Stimulated activated naive CD8-positive, alpha-beta T cell treated with anti-CD3 and anti-CD28 coated beads, Interleukin-15, amount 100 ng/mL, for 72 hours (primary cell): ENCODE measurements at regions not wholly inside any gene's neighbourhood (a gene's known extent, or its start where the extent isn't known, plus 50 kb on each side); places are given as distances from the start of the nearest gene placed in this dataset.

Experiments
- ATAC-seq: fragments of 150-1000 bp; cut with Tn5 transposase; 2 replicates; pipeline ENCODE4 v1.10.0; 2021; ENCODE audit warnings: mild to moderate bottlenecking, moderate library complexity
- DNase-seq, 2 donors: peaks; one replicate each; pipeline ENCODE4 v3.0.0; 2021 to 2022
- H3K27ac Mint-ChIP-seq, 2 donors: one replicate each; pipeline ENCODE4 v1.8.0; 2022; ENCODE audit warnings: mild to moderate bottlenecking in 2 of 2, mixed read lengths in 2 of 2, moderate library complexity in 2 of 2
- H3K27me3 Mint-ChIP-seq: one replicate; pipeline ENCODE4 v1.8.0; 2022; ENCODE audit warnings: mixed read lengths
- H3K4me1 Mint-ChIP-seq: one replicate; pipeline ENCODE4 v1.8.0; 2022; ENCODE audit warnings: mild to moderate bottlenecking, mixed read lengths
- H3K4me3 Mint-ChIP-seq, 2 donors: one replicate each; pipeline ENCODE4 v1.8.0; 2022; ENCODE audit warnings: mild to moderate bottlenecking in 2 of 2, mixed read lengths in 2 of 2, moderate library complexity in 1 of 2
- H3K9me3 Mint-ChIP-seq, 2 donors: one replicate each; pipeline ENCODE4 v1.8.0; 2022; ENCODE audit warnings: mixed read lengths in 2 of 2

DNA sequence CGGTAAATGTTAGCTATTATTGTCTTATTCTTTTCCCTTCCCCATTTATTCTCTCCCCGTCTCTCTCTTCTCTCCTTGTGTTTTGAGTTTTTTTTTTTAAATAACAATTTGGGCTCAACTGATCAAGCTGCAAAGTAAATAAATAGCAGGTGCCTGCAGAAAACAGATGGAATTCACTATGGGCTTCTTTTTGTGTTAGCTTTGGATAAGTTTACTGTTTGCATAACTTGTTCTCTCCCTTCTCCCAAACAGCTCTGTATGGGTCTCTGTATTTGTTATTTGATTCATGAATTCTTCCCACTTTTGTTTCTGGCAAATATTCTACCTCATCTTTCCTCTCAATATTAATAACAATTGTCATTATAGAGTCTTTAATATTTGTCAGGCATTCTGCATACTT lies 111.8 kb upstream of the ASTN2 start:
- no peak for DNase-seq
- Mint-ChIP-seq H3K4me1 (no peaks in the 10 kb centered on the region), H3K27ac (no peak overlapping the region), H3K4me3 (no peak overlapping the region), H3K27me3 (no peaks in the 10 kb centered on the region), H3K9me3 (no peaks in the 10 kb centered on the region)
- ATAC-seq: no peak

DNA sequence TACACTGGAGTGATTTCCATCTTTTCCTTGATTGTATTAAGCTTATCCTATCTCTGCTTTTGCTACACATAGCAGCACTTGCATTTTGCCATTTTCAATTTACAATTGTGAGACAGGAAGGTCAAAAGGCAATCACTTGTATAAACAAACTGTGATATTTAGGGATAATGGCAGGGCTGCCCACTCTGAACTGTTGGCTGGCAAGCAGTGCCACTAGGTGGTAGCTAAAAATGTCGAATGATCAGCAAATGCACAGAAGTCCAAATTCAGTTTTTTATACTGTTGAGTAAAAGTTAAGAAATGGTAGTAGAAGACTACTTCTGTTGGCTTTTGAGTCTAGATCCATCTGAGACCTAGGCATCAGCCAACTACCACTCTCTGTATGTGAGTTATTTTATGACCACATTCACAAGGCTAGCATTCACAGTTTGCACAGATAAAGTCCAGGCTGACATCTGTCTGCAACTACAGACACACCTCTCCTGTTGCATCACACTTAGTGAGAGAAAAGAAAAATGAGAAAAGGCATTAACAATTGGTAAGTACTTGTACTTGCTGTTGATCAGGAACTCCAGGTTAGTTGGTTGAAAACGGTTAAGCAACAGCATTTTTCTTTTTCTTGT lies 108.8 kb upstream of the ASTN2 start:
- H3K27ac Mint-ChIP-seq: no peak overlapping the region
- no peak overlapping the region for H3K4me3 Mint-ChIP-seq
- no peak for ATAC-seq
- peaks cover 8% of the 10 kb centered on the region for H3K27me3 Mint-ChIP-seq
- no peak for DNase-seq
- peaks cover 9 to 20% of the 10 kb centered on the region in 2 donors for H3K9me3 Mint-ChIP-seq
- H3K4me1 Mint-ChIP-seq: no peaks in the 10 kb centered on the region

DNA sequence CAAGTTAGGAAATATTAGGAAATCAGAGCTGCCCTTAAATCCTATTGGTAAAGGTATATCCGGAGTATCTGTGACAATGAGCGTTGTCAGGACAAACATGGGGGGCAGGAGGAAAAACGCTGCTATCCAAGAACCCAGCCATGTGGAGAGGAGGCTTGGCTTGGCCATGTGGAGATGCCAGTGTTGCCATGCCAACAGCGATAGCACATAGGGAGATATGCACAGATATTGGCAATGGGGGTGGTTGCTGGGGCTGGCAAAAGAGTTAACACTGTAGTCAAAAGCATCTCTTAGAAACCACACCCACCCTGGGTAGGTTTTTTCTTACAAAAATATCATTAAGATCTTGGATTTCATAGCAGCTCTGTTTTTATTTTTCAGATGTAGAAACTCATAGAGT lies 106.4 kb upstream of the ASTN2 start:
- Mint-ChIP-seq H3K4me1 (no peaks in the 10 kb centered on the region), H3K27ac (no peak overlapping the region), H3K27me3 (peaks cover 8% of the 10 kb centered on the region), H3K9me3 (peaks cover 12 to 23% of the 10 kb centered on the region in 2 donors), H3K4me3 (no peak overlapping the region)
- ATAC-seq (no peak), DNase-seq (no peak)

DNA sequence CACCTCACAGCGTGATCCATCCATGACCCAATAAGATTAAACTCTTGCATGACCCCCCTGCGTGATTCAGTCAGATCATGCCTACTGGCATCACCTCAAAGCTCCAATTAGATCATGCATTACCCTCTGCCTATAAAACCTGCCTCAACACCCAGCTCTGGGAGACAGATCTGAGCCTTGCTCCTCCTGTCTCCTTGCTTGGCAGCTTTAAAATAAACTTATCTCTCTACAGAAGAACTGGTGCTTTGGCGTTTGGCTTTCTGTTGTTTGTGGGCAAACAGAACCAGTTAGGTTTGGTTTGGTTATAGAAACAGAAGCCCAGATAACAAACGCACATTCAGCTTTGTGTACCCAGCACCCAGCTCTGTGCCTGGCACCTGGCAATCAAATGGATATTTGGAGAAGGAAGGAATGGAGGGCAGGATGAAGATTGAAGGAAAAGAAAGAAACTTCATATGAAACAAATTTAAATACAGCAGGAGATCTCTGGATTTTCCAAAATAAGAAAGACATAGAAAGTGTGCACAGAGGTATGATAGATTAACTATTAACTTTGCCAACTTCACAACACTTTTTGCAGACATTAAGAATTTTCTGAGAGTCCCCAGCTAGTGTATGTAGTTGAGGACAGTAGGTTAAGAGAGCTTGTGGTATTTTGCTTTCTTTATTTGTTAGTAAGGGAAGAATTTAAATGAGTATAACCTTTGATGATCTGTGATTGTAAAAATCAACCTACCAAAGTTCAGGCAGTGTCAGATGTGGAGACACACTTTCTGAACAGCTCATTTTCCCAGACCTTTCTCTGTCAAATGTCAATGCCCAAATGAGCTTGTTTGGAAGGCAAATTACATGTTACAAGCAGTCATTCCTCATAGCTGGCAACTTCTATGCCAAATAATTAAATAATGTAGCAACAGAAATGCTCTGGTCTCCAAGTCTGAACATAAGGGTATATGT lies 102.1 kb upstream of the ASTN2 start:
- peaks cover 22 to 23% of the 10 kb centered on the region in 2 donors for H3K9me3 Mint-ChIP-seq
- no peak for DNase-seq
- no peak for ATAC-seq
- peaks cover 15% of the 10 kb centered on the region for H3K27me3 Mint-ChIP-seq
- no peak overlapping the region for H3K27ac Mint-ChIP-seq
- H3K4me1 Mint-ChIP-seq: no peaks in the 10 kb centered on the region
- no peak overlapping the region for H3K4me3 Mint-ChIP-seq

DNA sequence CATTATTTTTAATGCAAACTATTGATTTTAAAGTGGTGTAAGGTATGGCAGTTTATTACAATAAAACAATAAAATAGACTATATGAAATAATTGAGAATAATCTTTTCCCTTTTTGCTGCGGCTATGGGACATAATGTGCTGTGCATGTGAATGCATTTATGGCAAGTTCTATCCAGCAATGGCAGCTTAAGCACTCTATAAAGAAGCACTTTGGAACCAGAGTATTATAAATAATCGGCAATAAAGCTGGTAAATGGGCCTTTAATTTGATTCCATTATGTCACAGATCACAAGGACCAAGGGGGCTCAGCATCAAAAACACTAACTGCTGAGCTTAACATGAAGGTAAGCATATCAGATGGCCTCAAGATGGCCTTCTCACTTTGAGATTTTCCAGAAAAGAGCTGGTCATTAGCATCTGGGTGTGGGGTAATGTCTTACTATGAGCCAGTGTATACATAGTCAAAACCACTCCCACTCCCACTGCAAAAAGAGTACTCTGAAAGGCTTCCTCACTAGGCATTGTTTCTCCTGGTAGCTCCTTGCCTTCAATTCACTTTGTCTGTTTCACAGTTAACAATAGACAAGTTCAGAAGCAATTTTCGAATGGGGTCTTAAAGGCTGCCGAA lies 97.1 kb upstream of the ASTN2 start:
- no peak overlapping the region for H3K27ac Mint-ChIP-seq
- peaks cover 2 to 16% of the 10 kb centered on the region in 2 donors for H3K9me3 Mint-ChIP-seq

GRCh38 chr9:117496307-117496706 lies 81.5 kb upstream of the ASTN2 start:
- peaks cover 14% of the 10 kb centered on the region for H3K27me3 Mint-ChIP-seq
- peaks cover 8 to 21% of the 10 kb centered on the region in 2 donors for H3K9me3 Mint-ChIP-seq
- H3K27ac Mint-ChIP-seq: no peak overlapping the region
- no peak overlapping the region for H3K4me3 Mint-ChIP-seq
- DNase-seq (no peak), ATAC-seq (no peak)
- no peaks in the 10 kb centered on the region for H3K4me1 Mint-ChIP-seq

More for the DNA sequence above, 97.1 kb upstream of the ASTN2 start:
- no peak for ATAC-seq
- Mint-ChIP-seq H3K27me3 (peaks cover 8% of the 10 kb centered on the region), H3K4me1 (no peaks in the 10 kb centered on the region), H3K4me3 (no peak overlapping the region)
- no peak for DNase-seq

- H3K27me3 Mint-ChIP-seq: peaks cover 14% of the 10 kb centered on the region
- H3K4me1 Mint-ChIP-seq: no peaks in the 10 kb centered on the region
- no peak for DNase-seq
- H3K9me3 Mint-ChIP-seq: peaks cover 8 to 21% of the 10 kb centered on the region in 2 donors
- ATAC-seq: no peak
- H3K27ac Mint-ChIP-seq: no peak overlapping the region
- no peak overlapping the region for H3K4me3 Mint-ChIP-seq
Measured at GRCh38 chr9:117494401-117495090, 79.7 kb upstream of the ASTN2 start.

DNA sequence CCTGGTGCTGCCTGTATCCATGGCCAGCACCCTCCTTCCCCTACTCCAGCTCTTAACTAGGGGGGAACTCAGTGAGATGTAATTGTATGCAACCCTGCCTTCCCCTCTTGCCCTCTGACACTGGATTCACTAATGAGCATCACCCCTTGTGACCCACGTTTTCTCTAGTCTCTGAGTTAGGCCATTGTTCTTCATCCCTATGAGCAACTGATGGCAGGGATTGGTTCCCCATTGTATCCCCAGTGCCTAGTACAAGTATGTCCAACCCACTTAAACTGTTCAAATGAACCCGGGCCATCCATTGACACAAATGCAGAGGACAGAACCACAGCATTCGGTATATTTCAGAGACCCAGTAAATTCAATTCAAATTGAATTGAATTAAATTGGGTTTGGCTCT lies 77.6 kb upstream of the ASTN2 start:
- DNase-seq (no peak), ATAC-seq (no peak)
- Mint-ChIP-seq H3K27ac (no peak overlapping the region), H3K27me3 (peaks cover 8% of the 10 kb centered on the region), H3K9me3 (peaks cover 4 to 16% of the 10 kb centered on the region in 2 donors), H3K4me3 (no peak overlapping the region), H3K4me1 (no peaks in the 10 kb centered on the region)

GRCh38 chr9:117491491-117491890 lies 76.6 kb upstream of the ASTN2 start:
- Mint-ChIP-seq H3K27me3 (no peaks in the 10 kb centered on the region), H3K27ac (no peak overlapping the region)

GRCh38 chr9:117490199-117490598 lies 75.3 kb upstream of the ASTN2 start:
- H3K27ac Mint-ChIP-seq: no peak overlapping the region
- ATAC-seq (no peak), DNase-seq (no peak)
- H3K4me3 Mint-ChIP-seq: no peak overlapping the region
- H3K4me1 Mint-ChIP-seq: no peaks in the 10 kb centered on the region
- H3K9me3 Mint-ChIP-seq: no peaks in the 10 kb centered on the region
- peaks cover 2% of the 10 kb centered on the region for H3K27me3 Mint-ChIP-seq

More at GRCh38 chr9:117491491-117491890, 76.6 kb upstream of the ASTN2 start:
- Mint-ChIP-seq H3K9me3 (peaks cover 0 to 7% of the 10 kb centered on the region in 2 donors), H3K4me3 (no peak overlapping the region), H3K4me1 (no peaks in the 10 kb centered on the region)
- ATAC-seq: no peak
- no peak for DNase-seq

DNA sequence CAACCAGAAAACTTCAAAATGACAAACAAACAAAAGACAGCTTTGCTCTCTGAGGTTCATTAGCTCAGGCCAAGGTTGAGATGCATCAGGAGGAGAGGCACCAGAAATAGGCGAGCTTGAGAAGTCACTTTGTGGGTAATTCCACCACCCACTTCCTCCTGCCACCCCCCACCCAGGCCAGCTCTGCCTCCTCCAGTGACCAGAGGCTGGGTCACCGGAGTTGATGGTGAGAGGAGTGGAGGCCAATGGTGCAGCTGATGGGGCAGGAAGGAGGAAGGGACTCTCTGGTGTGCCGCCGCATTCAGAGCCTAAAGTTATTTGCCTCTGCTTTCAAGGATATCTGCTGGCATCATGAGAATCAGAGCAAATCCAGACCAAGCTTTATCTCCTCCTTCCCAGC lies 73.8 kb upstream of the ASTN2 start:
- H3K4me3 Mint-ChIP-seq: no peak overlapping the region
- H3K4me1 Mint-ChIP-seq: no peaks in the 10 kb centered on the region
- H3K27ac Mint-ChIP-seq: no peak overlapping the region
- H3K9me3 Mint-ChIP-seq: no peaks in the 10 kb centered on the region
- DNase-seq: no peak
- H3K27me3 Mint-ChIP-seq: peaks cover 9% of the 10 kb centered on the region
- no peak for ATAC-seq

DNA sequence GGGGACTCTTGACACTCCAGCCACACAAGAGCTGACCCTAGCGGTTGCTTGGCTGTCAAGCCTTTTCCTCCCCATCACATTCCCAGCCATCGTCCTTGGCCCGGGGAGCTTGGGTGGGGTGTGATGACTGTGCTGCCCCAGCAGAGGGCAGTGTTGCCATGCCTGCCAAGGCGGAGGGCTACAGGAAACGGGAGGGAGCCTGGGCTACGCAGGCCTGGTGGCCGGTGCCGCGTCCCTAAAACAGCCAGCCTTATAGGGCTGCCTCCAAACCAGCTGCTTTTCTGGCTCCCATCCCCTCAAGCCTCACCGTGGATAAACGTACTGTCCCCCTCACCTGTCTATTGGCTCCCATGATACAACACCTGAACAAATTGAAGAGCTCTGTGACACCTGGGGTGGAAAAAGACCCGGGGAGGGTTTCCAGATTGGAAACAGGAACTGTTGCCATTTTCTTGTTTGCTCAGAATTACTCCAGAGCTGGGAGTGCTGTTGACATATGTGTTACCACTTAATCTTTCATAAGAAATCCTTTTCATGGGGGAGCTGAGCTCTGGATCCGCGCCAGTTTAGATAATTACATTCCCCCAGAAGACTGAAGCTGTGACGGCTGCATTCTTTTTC lies 72.8 kb upstream of the ASTN2 start:
- Mint-ChIP-seq H3K27me3 (peaks cover 9% of the 10 kb centered on the region), H3K27ac (no peak overlapping the region), H3K4me3 (no peak overlapping the region), H3K4me1 (no peaks in the 10 kb centered on the region), H3K9me3 (no peaks in the 10 kb centered on the region)
- ATAC-seq (peak; percentile 85), DNase-seq (peak; percentile 46 to 47)

- H3K4me1 Mint-ChIP-seq: no peaks in the 10 kb centered on the region
- no peak overlapping the region for H3K27ac Mint-ChIP-seq
- ATAC-seq: no peak
- DNase-seq: no peak
- no peak overlapping the region for H3K4me3 Mint-ChIP-seq
- H3K9me3 Mint-ChIP-seq: no peaks in the 10 kb centered on the region
- peaks cover 9% of the 10 kb centered on the region for H3K27me3 Mint-ChIP-seq
Measured at GRCh38 chr9:117486426-117486825, 71.6 kb upstream of the ASTN2 start.

GRCh38 chr9:117485176-117485575 lies 70.3 kb upstream of the ASTN2 start:
- no peak overlapping the region for H3K27ac Mint-ChIP-seq
- no peak for ATAC-seq
- DNase-seq: no peak
- H3K4me1 Mint-ChIP-seq: no peaks in the 10 kb centered on the region
- peaks cover 9% of the 10 kb centered on the region for H3K27me3 Mint-ChIP-seq
- no peaks in the 10 kb centered on the region for H3K9me3 Mint-ChIP-seq
- H3K4me3 Mint-ChIP-seq: no peak overlapping the region

DNA sequence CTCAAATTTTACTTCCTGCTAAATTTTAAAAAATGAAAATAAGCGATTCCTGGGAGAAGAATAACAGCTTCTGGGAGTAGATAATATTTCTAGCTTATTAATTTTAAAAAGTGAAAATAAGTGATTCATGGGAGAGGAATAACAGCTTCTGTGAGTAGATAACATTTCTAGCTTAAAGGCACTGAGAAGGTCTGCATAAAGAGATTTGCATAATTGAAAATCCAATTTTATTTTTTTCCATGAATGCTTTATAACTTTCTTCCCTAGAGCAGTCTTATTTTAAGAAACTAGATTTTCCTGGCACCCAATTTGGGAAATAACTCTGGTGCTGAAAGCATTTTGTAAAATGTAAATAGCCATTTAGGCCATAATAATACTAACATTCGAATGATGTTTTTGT lies 65.9 kb upstream of the ASTN2 start:
- no peak for DNase-seq
- Mint-ChIP-seq H3K27me3 (peaks cover 9% of the 10 kb centered on the region), H3K27ac (no peak overlapping the region), H3K4me3 (no peak overlapping the region), H3K9me3 (no peaks in the 10 kb centered on the region), H3K4me1 (no peaks in the 10 kb centered on the region)
- ATAC-seq: no peak
